Esophagus squamous epithelium (tissue), 4 donors: ENCODE measurements at regions not wholly inside any gene's neighbourhood (a gene's known extent, or its start where the extent isn't known, plus 50 kb on each side); places are given as distances from the start of the nearest gene placed in this dataset.

ENCODE experiments used
- CTCF ChIP-seq, 6 experiments: fragments of 450-650 bp in 4 of 6; fragments of 200-600 bp in 2 of 6; sonication (generic) in 2 of 6; IDR thresholded peaks; one replicate each; pipeline ENCODE4 v1.5.1; 2016 to 2019; ENCODE audit warnings: antibody characterized with exemption in 6 of 6, mild to moderate bottlenecking in 4 of 6, moderate library complexity in 4 of 6
- POLR2A ChIP-seq, 4 donors: fragments of 450-650 bp; IDR thresholded peaks; one replicate each; pipeline ENCODE4 v1.6.1; 2017; ENCODE audit warnings: antibody characterized with exemption in 4 of 4, mild to moderate bottlenecking in 4 of 4, moderate library complexity in 3 of 4

- TF ChIP-seq CTCF (IDR thresholded peaks at IDR 0.05) (no peak), POLR2A (IDR thresholded peaks at IDR 0.05) (no peak)
These were observed 163.4 kb downstream of the FGF18 start for GRCh38 chr5:171582849-171583248.
